ENCODE measurements at regions not wholly inside any gene's neighbourhood (a gene's known extent, or its start where the extent isn't known, plus 50 kb on each side); places are given as distances from the start of the nearest gene placed in this dataset.

DNA sequence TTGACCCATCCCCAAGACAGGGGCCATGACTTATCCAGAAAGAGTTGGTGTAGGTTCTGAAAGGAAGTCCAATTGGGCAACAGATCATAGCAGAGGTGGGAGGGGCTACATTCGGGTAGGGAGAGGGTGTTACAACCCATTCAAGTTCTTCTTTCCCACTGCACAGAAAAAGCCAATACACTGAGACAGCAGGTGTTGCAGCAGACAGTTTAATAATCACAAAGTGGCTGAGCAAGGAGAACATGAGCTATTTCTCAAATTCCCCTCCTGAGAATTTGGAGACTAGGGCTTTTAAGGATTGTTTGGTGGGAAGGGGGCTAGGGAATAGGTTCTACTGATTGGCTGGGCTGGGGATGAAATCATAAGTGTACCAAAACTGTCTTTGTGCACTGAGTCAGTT lies 328.4 kb upstream of the POU3F1 start:
- no peak for DNase-seq

DNA sequence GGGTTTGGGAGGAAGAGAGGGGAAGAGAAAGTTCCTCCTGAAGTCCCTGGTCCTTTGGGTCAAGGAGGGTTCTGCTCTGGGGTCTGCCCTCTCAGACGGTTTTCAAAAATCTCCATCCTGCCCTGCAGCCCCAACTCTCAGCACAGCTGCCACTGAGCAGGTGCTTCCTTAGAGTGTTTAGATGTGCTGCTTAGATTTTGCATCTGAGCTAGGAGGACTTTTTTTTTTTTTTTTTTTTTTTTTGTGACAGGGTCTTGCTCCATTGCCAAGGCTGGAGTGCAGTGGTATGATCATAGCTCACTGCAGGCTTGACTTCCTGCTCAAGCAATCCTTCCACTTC lies 324.9 kb upstream of the POU3F1 start:
- DNase-seq: no peak

GRCh38 chr1:38370716-38371504 lies 324.3 kb upstream of the POU3F1 start:
- no peak for DNase-seq

DNA sequence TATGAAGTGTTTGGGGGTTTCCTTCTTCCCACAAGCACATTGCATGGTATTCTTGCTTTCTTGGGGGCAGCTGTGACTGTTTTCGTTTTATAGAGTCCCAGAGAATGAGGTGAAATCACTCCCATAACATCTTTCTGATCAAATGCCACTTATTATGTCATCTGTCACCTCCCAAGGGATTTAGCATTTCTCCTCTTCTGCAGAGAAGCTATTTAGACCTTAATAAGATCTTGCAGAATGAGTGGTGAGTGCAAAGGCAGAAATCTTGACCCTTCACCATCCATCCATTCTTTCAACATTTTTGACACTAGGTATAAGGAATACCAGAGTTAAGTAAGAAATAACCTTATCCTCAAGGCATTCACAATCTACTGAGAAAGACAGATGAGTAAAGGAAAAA lies 318.6 kb upstream of the POU3F1 start:
- DNase-seq: no peak

GRCh38 chr1:38361566-38361965 lies 315.0 kb upstream of the POU3F1 start:
- no peak for DNase-seq

DNA sequence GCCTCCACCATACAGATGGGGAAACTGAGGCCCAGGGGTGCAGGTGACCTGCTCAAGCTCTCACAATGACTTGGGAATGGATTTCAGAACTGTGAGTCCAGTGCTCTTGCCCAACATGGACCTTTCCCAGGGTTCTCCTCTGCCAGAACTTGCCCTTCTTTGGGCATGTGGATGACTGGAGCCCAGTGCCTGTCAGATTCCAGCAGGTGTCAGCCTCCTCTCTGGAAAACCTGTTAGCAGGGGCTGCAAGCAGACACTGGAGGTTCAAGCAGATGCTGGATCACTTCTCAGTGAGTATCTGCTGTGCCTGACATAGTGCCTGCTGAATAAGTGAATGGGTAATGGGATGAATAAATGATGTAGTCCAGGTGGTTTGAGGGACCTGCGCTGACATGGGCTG lies 314.2 kb upstream of the POU3F1 start:
- no peak for DNase-seq

DNA sequence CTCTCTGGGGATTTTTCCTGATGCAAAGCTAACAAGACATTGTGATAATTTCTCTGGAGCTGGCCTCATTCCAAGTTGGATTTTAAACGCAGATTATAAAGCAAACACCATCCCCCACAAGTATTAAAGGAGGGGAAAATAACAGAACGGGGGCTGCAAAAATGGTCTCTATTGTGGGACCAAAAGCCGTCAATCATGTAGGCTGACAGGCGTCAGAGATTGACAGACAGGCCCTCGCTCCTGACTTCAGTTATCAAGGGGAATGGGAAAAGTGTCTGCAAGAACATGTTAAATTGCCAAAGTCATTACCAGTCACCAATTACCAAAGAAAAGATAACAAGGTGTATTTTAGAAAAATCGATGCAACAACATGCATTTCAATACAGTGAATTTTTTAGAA lies 307.4 kb upstream of the POU3F1 start:
- DNase-seq: no peak

- DNase-seq: no peak
Measured at GRCh38 chr1:38352869-38353268, 306.3 kb upstream of the POU3F1 start.

GRCh38 chr1:38347446-38348175 lies 301.0 kb upstream of the POU3F1 start:
- no peak for DNase-seq

DNA sequence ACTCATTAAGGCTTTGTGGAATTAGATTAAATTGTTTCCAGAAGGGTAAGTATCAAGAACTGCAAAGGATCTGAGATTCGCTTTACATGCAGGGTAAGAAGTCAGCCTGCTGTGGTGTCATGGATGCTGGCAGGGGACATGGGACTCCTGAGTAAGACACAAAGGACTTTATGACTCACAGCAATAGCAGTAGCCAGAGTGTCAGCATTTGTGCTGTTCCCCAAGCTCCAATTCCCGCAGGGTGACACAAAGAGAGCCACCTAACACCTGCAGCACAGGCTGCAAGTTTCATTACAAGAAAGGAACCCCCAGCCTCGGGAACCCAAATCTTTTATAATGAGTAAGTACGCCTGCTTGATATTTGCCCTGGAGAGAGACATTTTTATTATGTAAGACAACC lies 298.1 kb upstream of the POU3F1 start:
- no peak for DNase-seq

DNA sequence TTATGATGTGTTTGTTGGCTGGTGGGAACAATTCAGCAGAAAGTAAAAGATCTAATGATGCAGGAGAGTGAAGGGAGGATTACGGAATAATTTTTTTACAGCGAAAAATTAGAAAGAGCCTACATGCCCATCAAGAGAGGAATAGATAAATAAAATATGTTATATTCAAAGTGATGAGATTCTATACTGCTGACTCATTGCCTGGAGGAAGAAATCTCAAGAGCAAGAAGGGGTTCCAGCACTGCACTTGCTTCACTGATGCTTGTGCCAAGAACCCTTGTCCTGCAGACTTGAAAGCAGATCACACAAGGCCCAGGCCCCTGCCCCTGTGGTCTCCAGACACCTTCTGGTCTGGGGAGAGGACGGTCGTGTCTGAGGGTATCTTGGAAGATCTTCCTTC lies 295.1 kb upstream of the POU3F1 start:
- no peak for DNase-seq

DNA sequence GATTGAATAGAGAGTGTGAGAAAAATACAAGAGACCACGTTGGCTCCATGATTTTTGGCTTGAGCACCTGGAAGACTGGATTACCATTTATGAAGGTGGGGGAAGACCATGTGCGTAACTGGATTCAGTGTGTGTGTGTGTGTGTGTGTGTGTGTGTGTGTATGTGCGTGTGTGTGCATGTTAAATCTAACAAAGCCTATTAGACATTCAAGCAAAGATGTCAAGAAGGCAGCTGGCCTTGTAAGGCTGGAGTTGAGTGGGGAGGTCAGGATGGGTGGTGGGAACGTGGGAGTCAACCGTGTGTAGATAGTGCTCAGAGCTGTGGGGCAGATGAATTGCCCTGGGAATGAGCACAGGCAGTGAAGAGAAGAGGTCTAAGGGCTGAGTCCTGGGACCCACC lies 293.8 kb upstream of the POU3F1 start:
- DNase-seq: no peak

DNA sequence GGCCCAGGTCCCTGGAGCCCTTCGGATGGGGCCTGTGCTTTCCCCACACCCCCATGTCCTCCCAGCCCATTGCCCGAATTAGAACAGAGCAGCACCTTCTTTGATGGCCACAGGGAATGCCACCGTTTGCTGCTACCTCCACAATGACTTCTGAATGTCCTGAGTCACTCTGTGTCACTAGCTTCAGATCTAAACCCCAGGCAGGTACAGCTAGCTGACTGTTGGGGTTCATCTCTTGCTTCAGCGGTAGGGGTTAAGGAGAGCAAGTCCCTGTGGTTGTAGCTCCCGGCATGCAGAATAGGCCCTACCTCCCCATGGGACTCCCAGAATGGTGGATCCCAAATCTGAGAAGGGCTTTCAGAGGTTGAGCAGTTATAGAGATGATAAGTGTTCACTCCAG lies 291.1 kb upstream of the POU3F1 start:
- no peak for DNase-seq

GRCh38 chr1:38336961-38337360 lies 290.4 kb upstream of the POU3F1 start:
- DNase-seq: no peak

- DNase-seq: no peak
Measured at GRCh38 chr1:38336301-38336923, 289.8 kb upstream of the POU3F1 start.

DNA sequence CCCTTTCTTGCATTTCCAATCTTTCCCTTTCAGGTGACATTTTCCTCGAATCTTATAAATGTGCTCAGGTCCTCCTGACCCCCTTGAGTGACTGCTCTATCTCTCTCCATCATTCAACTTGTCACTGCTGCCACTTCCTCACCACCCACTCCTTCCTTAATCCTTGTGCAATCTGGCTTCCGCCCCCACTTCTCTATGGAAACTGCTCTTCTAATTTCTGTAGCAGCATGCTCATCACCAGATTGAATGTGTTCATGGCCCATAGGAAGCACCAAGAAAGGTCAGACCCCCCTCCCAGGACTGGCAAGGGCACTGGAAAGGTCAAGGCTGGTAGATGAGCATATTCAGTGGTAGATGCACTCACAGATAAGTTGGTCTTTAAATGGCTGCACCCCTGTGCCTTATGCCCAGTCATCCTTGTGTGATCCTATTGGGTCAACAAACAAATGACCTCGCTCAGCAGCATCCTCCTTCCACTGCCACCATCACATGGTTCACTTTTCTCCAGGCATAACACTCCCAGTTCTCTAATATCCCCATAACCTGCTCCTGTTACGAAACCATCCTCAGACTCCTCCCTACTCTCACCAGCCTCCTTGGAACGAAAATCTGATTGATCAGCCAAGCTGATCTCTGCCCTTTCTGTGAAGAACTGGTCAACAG lies 288.5 kb upstream of the POU3F1 start:
- peak; percentile 83 for DNase-seq

- DNase-seq: peak; percentile 20
Measured at GRCh38 chr1:38332649-38333310, 286.2 kb upstream of the POU3F1 start.

DNA sequence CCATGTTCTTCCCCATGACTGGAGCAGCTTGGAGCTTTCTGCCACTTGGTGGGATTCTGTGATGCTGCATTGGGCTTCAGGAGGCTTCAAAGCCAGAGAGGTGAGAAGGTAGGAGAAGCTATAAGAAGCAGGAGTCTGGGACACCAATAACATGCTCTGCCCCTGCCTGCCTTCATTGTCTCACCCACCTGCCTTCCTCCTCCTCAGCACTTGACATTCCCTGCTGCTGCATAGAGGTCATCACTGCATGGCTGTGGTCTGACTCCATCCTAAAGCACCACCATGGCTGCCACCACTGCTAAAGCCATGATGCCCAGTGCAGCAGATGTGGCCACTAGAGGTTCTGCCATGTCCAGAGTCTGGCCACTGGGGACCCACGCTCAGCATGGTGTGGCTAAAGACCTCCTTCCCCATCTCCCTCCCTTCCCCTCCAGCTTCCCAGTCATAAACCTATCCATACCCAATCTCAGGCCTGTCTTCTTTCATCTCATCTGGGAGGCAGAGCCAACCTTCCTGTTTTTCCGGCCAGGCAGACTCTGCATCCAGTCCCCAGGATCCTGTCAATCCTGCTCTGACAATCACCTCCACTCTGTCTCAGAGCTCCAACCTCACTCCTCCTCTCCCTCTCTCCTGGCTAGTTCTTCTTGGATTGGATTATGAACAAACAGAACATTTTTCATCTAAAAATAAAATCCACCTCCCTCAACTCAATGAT lies 285.1 kb upstream of the POU3F1 start:
- DNase-seq: no peak

GRCh38 chr1:38330799-38331198 lies 284.2 kb upstream of the POU3F1 start:
- no peak for DNase-seq

- no peak for DNase-seq
Measured at GRCh38 chr1:38329644-38330043, 283.1 kb upstream of the POU3F1 start.

GRCh38 chr1:38328278-38329035 lies 281.9 kb upstream of the POU3F1 start:
- DNase-seq: no peak

GRCh38 chr1:38327559-38327973 lies 281.0 kb upstream of the POU3F1 start:
- DNase-seq: no peak
